H1 (cell line): ENCODE measurements at regions not wholly inside any gene's neighbourhood (a gene's known extent, or its start where the extent isn't known, plus 50 kb on each side); places are given as distances from the start of the nearest gene placed in this dataset.

ENCODE experiments used
- CTCF ChIA-PET: fragments of 300-600 bp; sonication (Branson Sonifier 250); formaldehyde crosslinking; loops from one replicate; lab custom pipeline; 2021; ENCODE audit not compliant: partially characterized antibody; lab: Charles Lee
- POLR2A ChIA-PET: fragments of 300-600 bp; sonication (Branson Sonifier 250); formaldehyde crosslinking; loops from one replicate; lab custom pipeline; 2021; ENCODE audit warnings: inconsistent platforms; ENCODE audit not compliant: partially characterized antibody; lab: Charles Lee
- DNase-seq, 2 experiments: peaks; one replicate each; pipeline versions ENCODE4 v3.0.0 to v3.0.0-alpha.2; 2010 to 2022; ENCODE audit warnings: low spot score in 2 of 2, low read depth in 1 of 2, mixed read lengths in 1 of 2
- FAIRE-seq: peaks from 2 replicates; lab custom pipeline; 2011; peaks lifted over from hg19 to GRCh38; lab: Jason Lieb, UNC
- H2AFZ ChIP-seq: 2 replicates; pipeline ENCODE4 v1.8.1; 2012; ENCODE audit warnings: low read length, inconsistent platforms
- H2AK5ac ChIP-seq: 2 replicates; pipeline ENCODE4 v1.6.1; 2013; ENCODE audit warnings: low read depth, low read length
- H2BK120ac ChIP-seq: replicated peaks from 2 replicates; pipeline ENCODE3; 2013; ENCODE audit warnings: low read depth, low read length, inconsistent platforms
- H2BK12ac ChIP-seq: 2 replicates; pipeline ENCODE4 v1.6.1; 2013; ENCODE audit warnings: low read depth, low read length
- H2BK15ac ChIP-seq: 2 replicates; pipeline ENCODE4 v1.6.1; 2013; ENCODE audit warnings: low read length
- H2BK20ac ChIP-seq: 2 replicates; pipeline ENCODE4 v1.6.1; 2013; ENCODE audit warnings: low read length
- H2BK5ac ChIP-seq: 2 replicates; pipeline ENCODE4 v1.6.1; 2013; ENCODE audit warnings: low read depth, low read length
- H3K14ac ChIP-seq: 2 replicates; pipeline ENCODE4 v1.6.1; 2013; ENCODE audit warnings: inconsistent platforms; ENCODE audit not compliant: insufficient read length
- H3K18ac ChIP-seq: 2 replicates; pipeline ENCODE4 v1.6.1; 2013; ENCODE audit warnings: low read length; ENCODE audit errors: extremely low read depth
- H3K23ac ChIP-seq: 2 replicates; pipeline ENCODE4 v1.6.1; 2013; ENCODE audit warnings: inconsistent platforms; ENCODE audit not compliant: insufficient read length
- H3K23me2 ChIP-seq: 2 replicates; pipeline ENCODE4 v1.6.1; 2013; ENCODE audit warnings: low read depth, low read length
- H3K27ac ChIP-seq: 2 replicates; pipeline ENCODE4 v1.6.1; 2011; ENCODE audit warnings: low read depth, low read length, inconsistent platforms
- H3K27me3 ChIP-seq, 4 experiments: replicated peaks in 1 of 4; 1 replicate in 1 of 4; 2 replicates in 3 of 4; pipeline versions ENCODE4 v1.6.1 to v1.8.1; 2011 to 2013; ENCODE audit warnings: low read length in 3 of 4, mild to moderate bottlenecking in 3 of 4, inconsistent platforms in 2 of 4, mixed read lengths in 2 of 4, moderate library complexity in 1 of 4; ENCODE audit not compliant: control insufficient read depth in 3 of 4, insufficient read depth in 3 of 4; ENCODE audit errors: extremely low read depth in 1 of 4
- H3K36me3 ChIP-seq, 4 experiments: 2 replicates each; pipeline versions ENCODE4 v1.6.1 to v1.8.1; 2011 to 2013; ENCODE audit warnings: mild to moderate bottlenecking in 4 of 4, low read length in 3 of 4, moderate library complexity in 2 of 4, control low read depth in 1 of 4, inconsistent platforms in 1 of 4; ENCODE audit not compliant: insufficient read depth in 4 of 4, control insufficient read depth in 2 of 4
- H3K4ac ChIP-seq: replicated peaks from 2 replicates; pipeline ENCODE3; 2013; ENCODE audit warnings: low read length, low read depth, mixed read lengths, inconsistent platforms; ENCODE audit not compliant: insufficient read length
- H3K4me1 ChIP-seq, 4 experiments: replicated peaks in 1 of 4; 1 replicate in 1 of 4; 2 replicates in 3 of 4; pipeline versions ENCODE4 v1.6.1 to v1.8.1; 2011 to 2013; ENCODE audit warnings: low read length in 3 of 4, inconsistent platforms in 2 of 4, mixed read lengths in 1 of 4; ENCODE audit not compliant: insufficient read depth in 4 of 4, control insufficient read depth in 3 of 4
- H3K4me2 ChIP-seq, 2 experiments: 2 replicates each; pipeline versions ENCODE4 v1.6.1 to v1.8.1; 2011 to 2013; ENCODE audit warnings: low read depth in 2 of 2, low read length in 2 of 2, control low read depth in 1 of 2, inconsistent platforms in 1 of 2, mild to moderate bottlenecking in 1 of 2; ENCODE audit not compliant: insufficient read depth in 1 of 2
- H3K4me3 ChIP-seq, 4 experiments: fragments of 200-600, 300-600 bp in 1 of 4; sonication (generic), shearing (Covaris generic), sonication (Bioruptor Twin) in 1 of 4; 2 replicates each; pipeline versions ENCODE4 v1.5.1 to v1.8.1; 2011 to 2016; ENCODE audit warnings: low read length in 4 of 4, low read depth in 3 of 4, control low read depth in 2 of 4, inconsistent platforms in 2 of 4, mild to moderate bottlenecking in 2 of 4, mixed read lengths in 1 of 4, moderate library complexity in 1 of 4; ENCODE audit not compliant: insufficient read depth in 2 of 4; ENCODE audit errors: extremely low read depth in 1 of 4
- H3K56ac ChIP-seq: replicated peaks from 2 replicates; pipeline ENCODE3; 2013; ENCODE audit warnings: low read depth, mild to moderate bottlenecking, mixed read lengths, low read length, inconsistent platforms; ENCODE audit not compliant: insufficient read length
- H3K79me1 ChIP-seq: 2 replicates; pipeline ENCODE4 v1.6.1; 2013; ENCODE audit warnings: low read depth, low read length, control low read depth
- H3K79me2 ChIP-seq, 2 experiments: 2 replicates each; pipeline versions ENCODE4 v1.6.1 to v1.8.1; 2012 to 2013; ENCODE audit warnings: low read length in 2 of 2, mild to moderate bottlenecking in 2 of 2, inconsistent platforms in 1 of 2; ENCODE audit not compliant: insufficient read depth in 2 of 2, control insufficient read depth in 1 of 2
- H3K9ac ChIP-seq, 4 experiments: replicated peaks in 1 of 4; 1 replicate in 1 of 4; 2 replicates in 3 of 4; pipeline versions ENCODE4 v1.6.1 to v1.8.1; 2011 to 2013; ENCODE audit warnings: low read depth in 3 of 4, low read length in 3 of 4, control low read depth in 2 of 4, mild to moderate bottlenecking in 2 of 4, moderate library complexity in 2 of 4, inconsistent platforms in 1 of 4; ENCODE audit errors: extremely low read depth in 1 of 4
- H3K9me3 ChIP-seq, 2 experiments: 2 replicates each; pipeline versions ENCODE4 v1.6.1 to v1.8.1; 2012 to 2013; ENCODE audit warnings: mild to moderate bottlenecking in 2 of 2, moderate library complexity in 2 of 2, control low read depth in 1 of 2, inconsistent platforms in 1 of 2, low read depth in 1 of 2, low read length in 1 of 2, mixed read lengths in 1 of 2; ENCODE audit not compliant: insufficient read depth in 2 of 2
- H4K20me1 ChIP-seq, 2 experiments: replicated peaks in 1 of 2; 2 replicates each; pipeline versions ENCODE3 to v1.8.1; 2011 to 2013; ENCODE audit warnings: inconsistent platforms in 2 of 2, low read length in 2 of 2, mild to moderate bottlenecking in 1 of 2; ENCODE audit not compliant: insufficient read depth in 2 of 2, control insufficient read depth in 1 of 2
- H4K5ac ChIP-seq: 2 replicates; pipeline ENCODE4 v1.6.1; 2013; ENCODE audit warnings: low read length, low read depth, mixed read lengths, inconsistent platforms; ENCODE audit not compliant: insufficient read length
- H4K8ac ChIP-seq: 2 replicates; pipeline ENCODE4 v1.8.0; 2013; ENCODE audit warnings: mild to moderate bottlenecking, moderate library complexity, low read length, inconsistent platforms; ENCODE audit not compliant: insufficient read depth; ENCODE audit errors: extremely low read depth
- H4K91ac ChIP-seq: replicated peaks from 2 replicates; pipeline ENCODE3; 2013; ENCODE audit warnings: low read length, mixed read lengths, inconsistent platforms; ENCODE audit not compliant: insufficient read length
- BRCA1 ChIP-seq: IDR thresholded peaks from 2 replicates; pipeline ENCODE4 v1.6.1; 2012; ENCODE audit warnings: low read depth, low read length, improper control_type of control experiment
- KDM4A ChIP-seq: IDR thresholded peaks from one replicate; pipeline ENCODE4 v1.7.1; 2012; ENCODE audit warnings: low read depth, mild to moderate bottlenecking, moderate library complexity, low read length, inconsistent platforms; ENCODE audit not compliant: severe bottlenecking
- POLR2AphosphoS5 ChIP-seq: IDR thresholded peaks from 2 replicates; pipeline ENCODE4 v1.6.1; 2011; ENCODE audit warnings: low read depth, low read length
- POU5F1 ChIP-seq: IDR thresholded peaks from 2 replicates; pipeline ENCODE4 v1.6.1; 2011; ENCODE audit warnings: low read depth, mild to moderate bottlenecking, low read length, moderate library complexity
- RNF2 ChIP-seq: fragments of 200-900, 300-1000 bp; sonication (generic); IDR thresholded peaks from 2 replicates; pipeline ENCODE4 v1.7.1; 2016; ENCODE audit warnings: borderline replicate concordance, low read depth, mild to moderate bottlenecking, antibody characterized with exemption, low read length; ENCODE audit not compliant: poor library complexity, severe bottlenecking; ENCODE audit errors: missing control alignments
- SUZ12 ChIP-seq: fragments of 200-600 bp; sonication (generic); IDR thresholded peaks from 2 replicates; pipeline ENCODE4 v1.6.1; 2012; ENCODE audit warnings: mild to moderate bottlenecking, inconsistent platforms, low read length, moderate library complexity, mixed read lengths
- TBP ChIP-seq: IDR thresholded peaks from 2 replicates; pipeline ENCODE4 v1.6.1; 2011; ENCODE audit warnings: low read depth, low read length, improper control_type of control experiment
- TCF12 ChIP-seq: IDR thresholded peaks from 2 replicates; pipeline ENCODE4 v1.6.1; 2011; ENCODE audit warnings: low read depth, mild to moderate bottlenecking, low read length
- WGBS, 2 experiments: shearing (Covaris generic) in 1 of 2; methylation state at CpG; one replicate each; pipeline versions ENCODE4 v1.1.6 to v1.1.7; 2013 to 2015; ENCODE audit warnings: low lambda C conversion rate in 2 of 2, mixed read lengths in 2 of 2, inconsistent platforms in 1 of 2, low coverage in 1 of 2, missing lambda C conversion rate in 1 of 2; ENCODE audit not compliant: insufficient replicate concordance in 2 of 2, insufficient coverage in 1 of 2, insufficient read length in 1 of 2; ENCODE audit errors: extremely low coverage in 1 of 2, missing lambda C conversion rate in 1 of 2; 5-methylcytosine and 5-hydroxymethylcytosine counted together
- TF ChIP-seq, protein P1 (sequence below), 3 experiments: IDR thresholded peaks; 1 replicate in 2 of 3; 2 replicates in 1 of 3; pipeline versions ENCODE4 v1.5.1 to v1.6.1; 2011; ENCODE audit warnings: low read length in 3 of 3, mild to moderate bottlenecking in 3 of 3, inconsistent platforms in 2 of 3, low read depth in 1 of 3, moderate library complexity in 1 of 3; ENCODE audit not compliant: insufficient read depth in 1 of 3; ENCODE audit errors: control extremely low read depth in 1 of 3
- TF ChIP-seq, protein P2 (sequence below): IDR thresholded peaks from 2 replicates; pipeline ENCODE4 v1.6.1; 2011; ENCODE audit warnings: low read depth, mild to moderate bottlenecking, low read length; ENCODE audit not compliant: insufficient read depth

DNA sequence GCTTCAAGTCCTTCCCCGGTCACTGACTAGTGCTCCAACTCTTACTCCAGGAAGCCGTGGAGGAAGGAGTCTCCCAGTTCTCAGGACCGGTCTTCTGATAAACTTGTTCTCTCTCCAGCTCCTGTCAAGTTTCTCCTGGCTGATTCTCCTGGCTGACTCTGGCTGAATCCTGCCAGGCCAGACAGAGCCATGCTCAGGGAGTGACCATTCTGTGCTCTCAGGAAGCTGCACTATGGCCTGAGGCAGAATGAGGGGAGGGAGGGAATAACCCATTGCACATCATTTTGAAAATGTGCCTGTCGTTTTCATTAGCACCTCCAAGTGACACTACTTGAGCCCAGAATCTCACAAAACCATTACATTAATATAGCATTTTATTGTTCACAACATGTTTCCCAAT, 80.8 kb downstream of the IFNG start:
- peaks cover 13 to 15% of the 10 kb centered on the region in 2 experiments for H3K9me3 ChIP-seq
- no peak overlapping the region for H3K9ac ChIP-seq
- H2BK120ac ChIP-seq = no peak overlapping the region
- H3K4ac ChIP-seq = no peak overlapping the region
- no peak overlapping the region for H3K4me3 ChIP-seq
- H2AK5ac ChIP-seq = no peak overlapping the region
- no peak overlapping the region for H2BK15ac ChIP-seq
- POLR2A ChIA-PET = no interaction called here
- CTCF ChIA-PET = interaction anchor here (1.1 to 3.0 kb wide), 4 partner anchors 10 to 79 kb away, joined by 3 to 19 read pairs (median 10); no protein-coding TSS in a partner anchor
- no peak overlapping the region for H2BK20ac ChIP-seq
- WGBS, 2 experiments = 96% methylated on average over 4 of the region's 4 CpGs; no CpG with 5 or more reads in 1 of the 2 experiments
- no peak overlapping the region for H3K23ac ChIP-seq
- FAIRE-seq = no peak
- DNase-seq = no peak
- TF ChIP-seq POLR2AphosphoS5 (no peak), POU5F1 (no peak), SUZ12 (no peak), RNF2 (no peak), BRCA1 (no peak), TCF12 (no peak), TBP (no peak), KDM4A (no peak)
- TF ChIP-seq, protein P1, sequence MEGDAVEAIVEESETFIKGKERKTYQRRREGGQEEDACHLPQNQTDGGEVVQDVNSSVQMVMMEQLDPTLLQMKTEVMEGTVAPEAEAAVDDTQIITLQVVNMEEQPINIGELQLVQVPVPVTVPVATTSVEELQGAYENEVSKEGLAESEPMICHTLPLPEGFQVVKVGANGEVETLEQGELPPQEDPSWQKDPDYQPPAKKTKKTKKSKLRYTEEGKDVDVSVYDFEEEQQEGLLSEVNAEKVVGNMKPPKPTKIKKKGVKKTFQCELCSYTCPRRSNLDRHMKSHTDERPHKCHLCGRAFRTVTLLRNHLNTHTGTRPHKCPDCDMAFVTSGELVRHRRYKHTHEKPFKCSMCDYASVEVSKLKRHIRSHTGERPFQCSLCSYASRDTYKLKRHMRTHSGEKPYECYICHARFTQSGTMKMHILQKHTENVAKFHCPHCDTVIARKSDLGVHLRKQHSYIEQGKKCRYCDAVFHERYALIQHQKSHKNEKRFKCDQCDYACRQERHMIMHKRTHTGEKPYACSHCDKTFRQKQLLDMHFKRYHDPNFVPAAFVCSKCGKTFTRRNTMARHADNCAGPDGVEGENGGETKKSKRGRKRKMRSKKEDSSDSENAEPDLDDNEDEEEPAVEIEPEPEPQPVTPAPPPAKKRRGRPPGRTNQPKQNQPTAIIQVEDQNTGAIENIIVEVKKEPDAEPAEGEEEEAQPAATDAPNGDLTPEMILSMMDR (IDR thresholded peaks at IDR 0.05; ENCODE audit: control extremely low read depth in 1 of 3, insufficient read depth in 1 of 3, low read depth in 1 of 3, low read length in 3 of 3) = no peak
- TF ChIP-seq, protein P2, sequence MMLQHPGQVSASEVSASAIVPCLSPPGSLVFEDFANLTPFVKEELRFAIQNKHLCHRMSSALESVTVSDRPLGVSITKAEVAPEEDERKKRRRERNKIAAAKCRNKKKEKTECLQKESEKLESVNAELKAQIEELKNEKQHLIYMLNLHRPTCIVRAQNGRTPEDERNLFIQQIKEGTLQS = no peak
- no peak overlapping the region for H3K56ac ChIP-seq
- no peak overlapping the region for H3K14ac ChIP-seq
- no peaks in the 10 kb centered on the region for H3K79me1 ChIP-seq
- no peaks in the 10 kb centered on the region for H3K23me2 ChIP-seq
- no peaks in the 10 kb centered on the region for H3K79me2 ChIP-seq
- H3K18ac ChIP-seq = no peak overlapping the region
- no peak overlapping the region for H3K4me2 ChIP-seq
- no peak overlapping the region for H4K91ac ChIP-seq
- peaks cover 0 to 3% (median 2%) of the 10 kb centered on the region in 4 experiments; a peak in 5 of 7 replicates for H3K4me1 ChIP-seq
- no peak overlapping the region for H3K27ac ChIP-seq
- peaks cover 0 to 4% (median under 1%) of the 10 kb centered on the region in 4 experiments; a peak in 4 of 7 replicates for H3K27me3 ChIP-seq
- H2AFZ ChIP-seq = no peak overlapping the region
- H2BK12ac ChIP-seq = no peak overlapping the region
- H4K8ac ChIP-seq = no peak overlapping the region
- no peaks in the 10 kb centered on the region for H3K36me3 ChIP-seq
- H4K20me1 ChIP-seq = no peaks in the 10 kb centered on the region
- no peak overlapping the region for H2BK5ac ChIP-seq
- H4K5ac ChIP-seq = no peak overlapping the region
